HG03571 (cell line): ENCODE measurements at regions not wholly inside any gene's neighbourhood (a gene's known extent, or its start where the extent isn't known, plus 50 kb on each side); places are given as distances from the start of the nearest gene placed in this dataset.

Experiments used
- ATAC-seq: cut with Tn5 transposase; IDR thresholded peaks from one replicate; pipeline ENCODE4 v1.9.1; 2021; ENCODE audit not compliant: unreplicated experiment

- ATAC-seq, result no peak
Observed at GRCh38 chr15:58235961-58236360, 97.8 kb downstream of the AQP9 start.

GRCh38 chr15:58240191-58240932 is 102.2 kb downstream of the AQP9 start:
- no peak for ATAC-seq

DNA sequence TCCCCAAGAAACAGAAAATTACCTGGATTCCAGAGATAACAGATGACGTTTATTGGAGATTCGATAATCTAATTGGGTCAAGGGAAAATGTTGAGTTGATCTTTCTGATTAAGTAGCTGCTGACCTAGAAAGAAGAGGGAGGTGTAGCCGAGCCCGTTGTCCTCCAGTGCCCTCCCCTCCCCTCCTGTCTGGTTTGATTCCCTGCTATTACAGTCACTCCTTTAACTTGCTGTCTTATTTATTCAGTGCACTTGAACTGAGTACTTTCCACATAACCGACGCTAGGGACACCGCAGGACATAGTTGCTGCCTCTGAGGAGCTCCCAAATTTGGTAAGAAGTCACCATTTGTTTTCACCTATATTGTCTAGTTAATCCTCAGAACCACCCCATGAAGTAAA is 103.7 kb downstream of the AQP9 start:
- no peak for ATAC-seq

DNA sequence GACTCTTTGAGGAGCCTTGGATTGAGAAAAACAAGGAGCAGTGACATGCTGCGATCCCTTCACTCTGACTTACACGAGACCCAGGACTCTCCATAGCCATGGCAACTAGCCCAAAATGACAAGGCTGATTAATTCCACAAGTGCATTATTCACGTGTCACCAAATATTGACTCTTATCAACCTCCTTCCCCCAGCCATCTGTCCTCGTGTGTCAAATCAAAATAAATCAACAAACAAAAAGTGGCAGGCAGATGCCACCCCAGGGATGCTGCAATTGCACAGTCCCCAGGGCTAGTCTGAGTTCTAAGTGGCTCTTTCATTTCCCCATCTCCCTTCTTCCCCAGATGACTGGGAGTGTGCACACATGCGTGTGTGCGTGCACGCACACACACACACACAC is 104.9 kb downstream of the AQP9 start:
- no peak for ATAC-seq

GRCh38 chr15:58244536-58244935 is 106.4 kb downstream of the AQP9 start:
- ATAC-seq, result no peak

GRCh38 chr15:58246041-58246440 is 107.9 kb downstream of the AQP9 start:
- no peak for ATAC-seq

DNA sequence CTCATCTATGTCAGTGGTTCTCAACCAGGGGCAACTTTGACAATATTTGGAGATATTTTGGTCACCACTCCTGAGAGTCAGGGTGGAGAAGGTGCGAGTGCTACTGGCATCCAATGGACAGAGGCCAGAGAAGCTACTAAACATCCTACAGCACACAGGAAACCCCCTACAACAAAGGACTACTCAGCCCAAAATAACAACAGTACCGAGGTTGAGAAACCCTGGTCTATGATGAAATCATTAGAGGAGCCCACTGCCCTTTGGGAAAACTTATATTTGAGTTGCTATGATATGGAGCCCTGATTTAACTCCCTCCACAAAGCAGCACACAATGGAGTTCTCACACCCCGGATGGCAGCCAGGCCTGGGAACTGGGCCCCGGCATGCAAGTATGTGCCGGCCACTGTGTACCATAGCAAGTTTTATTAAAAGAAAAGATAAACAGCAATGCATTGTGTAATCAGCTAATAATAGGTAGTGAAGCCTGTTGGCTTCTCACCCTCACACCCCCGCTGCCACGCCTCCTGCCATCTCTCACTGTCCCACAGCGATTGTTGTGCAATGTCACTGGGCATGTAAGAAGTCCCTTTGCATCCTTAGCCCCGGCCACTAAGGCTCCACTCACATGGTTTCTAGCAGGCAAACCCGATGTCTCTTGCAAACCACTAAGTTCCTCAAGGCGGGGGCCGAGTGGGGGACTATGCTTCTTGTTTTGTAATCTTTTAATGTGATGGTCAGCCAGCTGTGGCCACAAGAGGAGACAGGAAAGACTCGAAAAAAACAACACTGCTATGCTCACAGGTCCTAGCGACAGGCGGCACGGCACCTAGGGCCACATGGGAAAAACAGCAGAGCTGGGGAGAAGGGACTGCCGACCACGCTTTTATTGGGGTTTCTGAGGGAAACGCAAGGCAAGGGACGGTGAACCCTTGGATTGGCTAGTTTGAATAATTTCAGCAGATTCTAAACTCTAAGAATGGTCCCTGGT is 110.0 kb downstream of the AQP9 start:
- no peak for ATAC-seq

DNA sequence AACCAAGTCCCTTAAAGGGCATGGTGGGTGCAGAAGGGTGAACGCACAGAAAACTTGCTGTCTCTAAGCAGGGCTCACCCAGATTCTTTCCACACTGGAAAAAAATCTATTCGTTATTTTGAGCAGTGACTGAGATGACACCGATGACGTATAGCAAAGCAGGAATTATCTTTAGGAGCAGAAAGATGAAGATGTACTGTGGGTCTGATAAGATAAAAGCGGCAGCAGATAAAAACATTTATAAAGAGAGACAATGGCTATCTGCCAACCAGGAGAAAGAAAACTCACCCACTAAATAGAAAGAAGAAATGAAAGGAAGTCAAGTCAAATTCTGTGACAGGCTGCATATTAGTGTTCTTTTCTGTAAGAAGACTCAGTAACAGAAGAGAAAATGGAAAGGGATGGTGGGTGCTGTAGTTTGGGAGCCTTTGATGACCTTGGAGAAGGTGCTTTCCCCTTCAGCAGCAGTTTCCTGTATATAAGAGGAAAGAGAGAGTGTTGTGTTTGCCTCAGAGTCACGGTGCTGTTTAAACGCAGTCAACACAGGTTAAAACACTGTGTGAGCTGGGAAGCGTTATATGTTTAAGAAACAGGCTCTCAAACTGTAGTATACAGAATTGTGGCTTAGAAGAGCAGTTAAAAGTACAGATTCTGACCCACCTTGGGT is 111.6 kb downstream of the AQP9 start:
- no peak for ATAC-seq

- no peak for ATAC-seq
Observed at GRCh38 chr15:58252586-58253323, 114.6 kb downstream of the AQP9 start.

- ATAC-seq, result no peak
Observed at GRCh38 chr15:58257776-58258325, 119.7 kb downstream of the AQP9 start.

GRCh38 chr15:58258501-58259292 is 120.5 kb downstream of the AQP9 start:
- ATAC-seq, result no peak

- no peak for ATAC-seq
Observed at GRCh38 chr15:58260205-58260724, 122.1 kb downstream of the AQP9 start.

- no peak for ATAC-seq
Observed at GRCh38 chr15:58260725-58261267, 122.6 kb downstream of the AQP9 start.

DNA sequence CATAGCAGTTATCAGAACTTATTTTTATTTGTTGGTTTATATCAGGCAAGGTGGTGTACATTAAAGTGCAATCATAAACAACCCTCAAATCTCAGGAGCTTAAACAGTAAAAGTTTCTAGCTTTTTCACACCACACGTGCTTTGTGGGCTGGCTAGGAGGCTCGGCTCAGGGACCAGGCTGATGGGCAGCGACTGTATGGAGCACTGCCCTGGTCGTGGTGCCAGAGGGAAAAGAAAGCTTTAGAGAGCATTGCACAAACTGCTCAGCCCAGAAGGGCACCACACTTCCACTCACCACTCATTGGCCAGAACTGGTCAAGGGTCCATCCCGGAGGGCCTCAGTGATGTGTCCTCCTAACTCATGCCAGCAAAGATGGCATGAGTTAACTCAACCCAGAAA is 123.2 kb downstream of the AQP9 start:
- ATAC-seq, result no peak

GRCh38 chr15:58264053-58264971 is 126.1 kb downstream of the AQP9 start:
- ATAC-seq, result no peak

DNA sequence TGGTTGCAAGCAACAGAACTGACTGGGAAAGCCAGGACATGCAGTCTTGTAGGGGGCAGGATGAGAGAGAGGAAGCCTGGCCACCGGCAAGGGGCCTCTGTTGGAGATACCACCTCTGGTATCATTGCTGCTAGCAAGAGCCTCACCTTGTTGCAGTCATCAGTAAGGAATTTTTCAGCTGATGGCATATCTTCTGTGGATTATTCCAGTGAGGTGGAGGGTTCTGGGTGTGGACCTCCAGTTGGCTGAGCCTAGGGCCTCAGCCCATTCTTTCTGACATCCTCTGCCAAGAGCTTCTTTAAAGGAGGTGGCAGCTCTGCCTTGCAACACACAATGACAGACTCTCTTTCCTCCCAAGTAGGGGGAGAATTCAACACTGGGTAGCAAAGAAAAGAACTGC is 128.9 kb downstream of the AQP9 start:
- no peak for ATAC-seq

GRCh38 chr15:58268746-58269267 is 130.6 kb downstream of the AQP9 start:
- no peak for ATAC-seq
